Stimulated activated CD8-positive, alpha-beta memory T cell treated with anti-CD3 and anti-CD28 coated beads, Interleukin-2, amount 100 ng/mL, for 48 hours (primary cell): ENCODE measurements at regions not wholly inside any gene's neighbourhood (a gene's known extent, or its start where the extent isn't known, plus 50 kb on each side); places are given as distances from the start of the nearest gene placed in this dataset.

Source experiments
- DNase-seq, 2 donors: peaks; one replicate each; pipeline ENCODE4 v3.0.0-alpha.2; 2020; ENCODE audit warnings: low read depth in 2 of 2

DNA sequence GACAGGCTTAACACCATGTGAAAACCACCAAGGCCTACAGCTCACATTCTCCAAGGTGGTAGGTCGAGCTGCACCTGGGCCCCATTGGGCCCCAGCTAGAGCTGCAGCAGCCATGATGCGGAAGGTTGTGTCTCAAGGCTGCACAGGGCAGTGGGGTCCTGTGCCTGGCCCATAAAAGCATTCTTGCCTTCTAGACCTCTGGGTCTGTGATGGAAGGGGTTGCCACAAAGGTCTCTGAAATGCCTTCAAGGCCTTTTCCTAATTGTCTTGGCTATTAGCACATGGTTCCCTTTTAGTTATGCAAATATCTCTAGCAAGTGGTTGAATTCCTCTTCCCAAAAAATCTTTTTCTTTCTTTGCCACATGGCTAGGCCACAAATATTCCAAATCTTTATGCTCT is 52.5 kb upstream of the C11orf58 start:
- no peak for DNase-seq

DNA sequence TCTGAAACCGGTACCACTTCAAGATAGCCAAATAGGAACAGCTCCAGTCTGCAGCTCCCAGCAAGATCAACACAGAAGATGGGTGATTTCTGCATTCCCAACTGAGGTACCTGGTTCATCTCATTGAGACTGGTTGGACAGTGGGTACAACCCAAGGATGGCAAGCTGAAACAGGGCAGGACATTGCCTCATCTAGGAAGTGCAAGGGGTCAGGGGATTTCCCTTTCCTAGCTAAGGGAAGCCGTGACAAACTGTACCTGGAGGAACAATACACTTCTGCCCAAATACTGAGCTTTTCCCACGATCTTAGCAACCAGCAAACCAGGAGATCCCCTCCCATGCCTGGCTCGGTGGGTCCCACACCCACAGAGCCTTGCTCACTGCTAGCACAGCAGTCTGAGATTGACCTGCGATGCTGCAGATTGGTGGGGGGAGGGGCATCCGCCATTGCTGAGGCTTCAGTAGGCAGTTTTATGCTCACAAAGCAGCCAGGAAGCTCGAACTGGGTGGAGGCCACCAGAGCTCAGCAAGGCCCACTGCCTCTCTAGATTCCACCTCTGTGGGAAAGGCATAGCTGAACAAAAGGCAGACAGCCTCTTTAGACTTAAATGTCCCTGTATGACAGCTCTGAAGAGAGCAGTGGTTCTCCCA is 59.9 kb upstream of the C11orf58 start:
- DNase-seq, result no peak

DNA sequence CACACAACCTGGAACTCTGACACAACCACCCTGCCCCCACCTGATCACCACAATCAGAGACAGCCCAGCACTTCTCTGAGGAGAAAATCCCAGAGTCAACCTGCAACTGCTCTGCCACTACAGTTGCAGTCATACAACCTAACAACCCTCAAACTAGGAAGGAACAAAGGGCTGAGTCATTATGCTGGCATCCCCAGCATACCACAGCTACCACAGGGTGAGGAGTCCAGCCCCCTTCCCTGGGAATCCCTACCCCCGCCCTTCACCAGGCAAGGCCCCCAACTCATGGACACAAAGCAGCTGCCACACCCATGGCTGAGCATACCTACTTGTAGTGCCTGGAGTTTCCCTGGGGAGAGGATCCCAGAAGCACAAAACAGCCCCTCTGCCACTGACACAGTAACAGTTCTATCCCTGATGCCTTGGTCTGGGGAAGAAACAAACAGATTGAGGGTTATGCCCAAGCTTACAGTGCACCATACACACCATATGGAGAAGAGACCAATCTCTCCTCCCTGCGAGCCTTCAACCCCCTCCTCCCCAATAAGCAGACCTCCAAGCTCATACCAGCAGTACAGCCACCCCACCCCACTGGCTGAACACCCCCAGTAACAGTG is 68.5 kb upstream of the C11orf58 start:
- DNase-seq, result no peak

DNA sequence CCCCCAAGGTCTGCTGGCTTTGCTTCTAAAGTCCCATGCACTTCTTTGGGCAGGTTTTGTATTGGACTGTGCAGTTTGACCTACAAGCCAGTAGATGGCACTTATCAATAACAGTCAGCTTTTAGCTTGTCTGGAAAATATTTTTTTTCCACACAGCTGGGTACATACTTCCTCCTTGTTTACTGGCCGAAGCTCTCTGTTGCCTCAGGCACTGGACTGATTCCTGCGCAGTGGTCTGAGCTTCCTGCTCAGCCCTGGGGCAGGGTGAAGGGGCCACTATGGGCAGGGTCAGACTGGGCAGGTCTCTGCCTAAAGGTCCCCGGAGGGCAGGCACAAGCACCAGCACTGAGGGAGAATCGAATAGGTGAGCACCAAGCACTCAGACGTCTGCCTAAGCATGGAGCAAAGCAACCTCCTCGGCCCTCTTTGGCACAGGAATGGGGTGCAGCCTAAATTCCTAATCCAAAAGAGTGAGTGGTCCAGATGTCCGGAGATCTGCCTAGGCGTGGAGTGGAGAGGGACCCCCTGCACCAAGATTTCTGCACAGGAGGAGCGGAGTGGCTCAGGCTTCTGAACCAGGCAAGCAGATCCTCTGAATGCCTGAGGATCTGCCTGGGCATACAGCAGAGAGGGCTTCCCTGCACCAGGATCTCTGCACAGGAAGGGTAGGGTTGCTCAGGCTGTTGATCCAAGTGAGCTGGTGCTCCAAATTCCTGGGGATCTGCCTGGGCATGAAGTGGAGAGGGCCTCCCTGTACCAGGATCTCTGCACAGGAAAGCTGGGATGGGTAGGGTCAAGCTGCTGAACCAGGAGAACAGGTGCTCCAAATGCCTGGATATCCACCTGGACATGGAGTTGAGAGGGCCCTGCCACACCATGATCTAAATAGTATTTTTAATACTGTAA is 105.9 kb upstream of the C11orf58 start:
- no peak for DNase-seq

DNA sequence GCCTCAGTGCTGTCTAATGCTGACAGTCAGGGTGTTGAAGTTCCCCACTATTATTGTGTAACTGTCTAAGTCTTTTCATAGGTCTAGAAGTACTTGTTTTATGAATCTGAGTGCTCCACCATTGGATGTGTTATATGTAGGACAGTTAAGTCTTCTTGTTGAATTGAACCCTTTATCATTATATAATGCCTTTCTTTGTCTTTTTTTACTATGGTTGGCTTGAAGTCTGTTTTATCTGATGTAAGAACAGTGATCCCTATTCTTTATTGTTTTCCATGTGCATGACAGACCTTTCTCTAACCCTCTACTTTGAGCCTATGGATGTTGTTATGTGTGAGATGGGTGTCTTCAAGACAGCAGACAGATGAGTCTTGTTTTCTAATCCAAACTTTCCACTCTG is 107.8 kb upstream of the C11orf58 start:
- no peak for DNase-seq

DNA sequence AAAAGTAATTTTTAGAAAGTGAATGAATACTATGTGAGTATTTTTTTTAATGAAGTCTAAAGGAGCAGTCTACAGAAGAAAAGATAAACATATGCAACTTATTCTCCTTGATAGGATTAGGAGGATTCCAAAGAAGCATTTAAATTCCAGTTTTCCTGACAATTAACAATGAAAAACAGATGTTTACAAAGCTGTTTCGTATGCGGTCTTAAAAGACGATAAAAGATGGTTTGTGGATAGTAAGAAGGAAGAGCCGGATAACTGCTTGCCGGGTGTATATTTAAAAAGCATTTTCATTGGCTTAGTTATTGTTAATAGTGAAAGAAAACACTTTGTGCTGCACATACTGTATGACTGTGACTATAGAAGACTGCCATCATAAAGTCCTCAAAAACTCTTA is 120.0 kb upstream of the C11orf58 start:
- DNase-seq, result no peak

DNA sequence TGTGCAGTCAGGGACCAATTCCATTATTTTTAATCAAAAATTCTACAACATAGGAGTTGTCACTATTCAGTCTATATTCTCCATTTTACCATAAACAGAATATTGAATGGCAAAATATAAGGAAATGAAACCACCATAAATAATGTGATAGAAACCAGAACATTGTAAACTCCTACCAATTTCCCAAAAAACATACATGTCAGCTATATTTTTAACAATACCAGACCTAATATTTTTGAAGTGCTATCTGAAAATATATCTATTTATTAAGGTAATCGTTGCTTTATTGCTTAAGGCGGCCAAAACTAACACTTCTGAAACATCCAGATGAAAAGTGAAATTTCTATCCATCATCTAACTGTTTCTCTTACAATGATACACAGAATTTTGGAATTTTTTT is 123.0 kb upstream of the C11orf58 start:
- no peak for DNase-seq

DNA sequence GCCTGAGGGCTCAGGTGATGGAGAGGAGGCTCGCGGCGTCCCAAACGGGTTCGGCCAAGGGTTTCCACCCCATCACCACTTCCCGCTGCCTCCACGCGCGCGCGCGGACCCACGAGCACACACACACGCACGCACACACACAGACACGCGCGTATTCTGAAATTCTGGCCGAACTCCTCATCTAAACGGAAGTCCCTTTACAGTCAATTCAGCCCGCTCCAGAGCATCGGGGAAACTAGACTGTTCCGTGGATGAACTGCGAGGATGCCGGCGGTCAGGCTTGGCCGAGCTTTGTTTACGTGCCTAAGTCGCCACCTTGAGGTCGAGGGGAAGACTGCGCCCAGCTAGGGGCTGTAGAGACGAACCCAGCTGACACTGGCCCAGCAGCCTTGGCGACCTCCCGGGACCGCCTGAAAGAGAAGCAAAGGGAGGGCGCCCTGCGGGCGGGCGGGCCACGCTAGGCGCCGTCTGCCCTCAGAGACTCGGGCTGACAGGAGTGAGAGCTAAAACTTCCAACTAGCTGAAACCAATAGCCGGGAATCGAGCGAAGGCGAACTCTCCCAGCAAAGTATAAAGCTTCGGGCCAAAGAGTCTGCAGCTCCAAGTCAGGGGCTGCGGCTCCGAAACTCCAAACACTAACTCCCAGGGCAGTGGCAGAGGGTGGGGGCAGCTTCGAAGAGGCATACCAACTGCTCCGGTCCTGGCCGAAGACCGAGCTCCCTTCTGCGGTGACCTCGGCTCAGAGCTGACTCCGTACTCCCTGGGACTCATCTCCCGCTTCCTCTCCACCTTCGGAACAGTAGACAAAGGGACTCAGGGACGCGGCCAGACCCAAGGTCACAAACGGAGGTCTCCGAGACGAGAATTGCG is 124.7 kb upstream of the C11orf58 start:
- peak; percentile 56 to 59 for DNase-seq

DNA sequence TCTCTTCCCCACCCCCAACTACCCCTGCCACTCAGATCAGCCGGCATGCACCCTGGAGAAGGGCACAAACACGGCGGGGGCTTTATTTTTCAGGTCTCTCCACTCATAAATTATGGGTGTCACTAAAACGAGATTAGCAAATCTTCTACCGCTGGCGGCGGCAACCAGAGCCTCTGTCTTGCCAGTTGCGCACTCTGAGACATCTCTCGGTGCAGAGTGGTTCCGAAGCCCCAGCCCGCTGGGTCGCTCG is 125.3 kb upstream of the C11orf58 start:
- no peak for DNase-seq

DNA sequence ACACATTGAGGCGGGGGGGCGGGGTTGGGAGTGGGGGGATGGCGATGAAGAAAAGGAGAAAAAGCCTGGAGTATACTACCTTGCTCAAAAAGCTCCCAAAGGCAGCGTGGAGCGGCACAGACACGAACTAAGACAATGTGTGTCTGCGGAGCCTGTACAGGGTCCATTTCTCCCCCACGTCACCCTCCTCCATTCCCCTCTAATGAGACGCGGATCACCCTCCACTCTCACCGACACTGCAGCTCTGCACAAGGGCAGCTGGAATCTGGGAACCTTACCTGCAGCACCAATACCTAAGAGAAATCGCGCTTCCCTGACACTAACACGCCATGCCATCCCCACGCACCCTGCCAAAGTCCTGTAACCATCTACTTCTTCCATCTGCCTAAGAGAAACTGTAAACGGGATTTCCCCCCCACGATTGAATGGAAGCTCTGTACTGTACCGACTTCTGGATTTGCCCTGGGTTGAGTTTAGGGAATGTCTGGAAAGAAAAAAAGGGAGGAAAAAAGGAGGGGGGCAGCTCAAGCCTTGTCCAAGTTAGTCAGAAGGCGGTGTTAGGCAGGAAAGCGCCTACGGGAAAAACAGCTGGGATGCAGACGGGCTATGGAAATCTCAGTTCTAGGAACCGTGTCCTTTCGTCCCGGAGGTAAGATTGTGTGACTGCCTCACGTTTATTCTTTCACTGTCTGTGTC is 125.7 kb upstream of the C11orf58 start:
- no peak for DNase-seq

DNA sequence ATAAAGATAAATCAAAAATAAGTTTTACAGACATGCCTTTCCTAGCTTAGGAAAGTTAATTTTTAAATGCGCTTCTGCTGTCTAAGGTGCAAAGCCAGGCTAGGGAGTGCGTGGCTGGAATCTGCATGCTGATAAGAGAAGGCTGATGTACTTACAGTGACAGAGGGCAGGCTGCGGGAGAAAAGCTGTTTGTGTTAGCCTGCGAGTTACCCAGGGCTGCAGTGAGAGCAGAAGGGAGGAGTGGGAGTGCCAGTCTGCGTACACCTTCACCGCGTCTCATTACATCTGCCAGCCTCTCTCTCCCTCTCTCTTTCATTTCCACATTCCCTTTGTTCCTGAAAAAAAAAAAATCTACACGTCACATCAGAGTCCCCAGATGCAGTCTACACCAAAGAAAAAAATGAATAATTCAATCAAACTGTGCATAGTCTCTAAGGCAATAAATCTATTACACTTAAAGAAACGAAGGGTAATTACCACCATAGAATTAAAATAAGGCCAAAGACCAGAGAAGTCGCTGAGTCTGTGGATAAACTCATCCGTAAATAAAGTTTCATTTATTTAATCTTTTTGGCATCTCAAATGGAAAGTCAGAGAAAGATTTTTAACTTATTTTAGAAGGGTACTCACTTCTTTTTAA is 126.4 kb upstream of the C11orf58 start:
- no peak for DNase-seq

DNA sequence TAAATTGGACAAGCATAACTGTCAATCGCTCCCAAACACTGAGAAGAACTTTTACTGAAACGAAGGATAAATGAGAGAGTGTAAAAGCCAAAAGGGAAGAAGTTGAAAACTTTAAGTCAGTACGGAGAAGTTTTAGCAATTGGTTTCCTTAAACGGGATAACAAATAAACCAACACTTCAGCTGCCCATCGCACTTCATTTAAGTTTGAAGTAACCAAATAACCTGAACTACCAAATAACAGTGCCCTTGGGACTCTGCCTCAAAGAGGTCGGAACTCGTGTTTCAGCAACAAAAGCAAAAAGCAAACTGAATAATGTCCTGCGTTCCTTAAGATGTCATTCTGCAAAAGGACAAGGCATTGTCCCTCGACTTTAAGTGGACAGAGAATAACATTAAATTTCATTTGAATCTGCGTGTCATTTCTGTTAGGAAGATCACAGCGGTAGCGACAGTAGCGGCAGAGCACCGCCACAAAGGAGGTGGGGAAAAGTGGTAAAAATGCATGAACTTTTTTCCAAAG is 127.0 kb upstream of the C11orf58 start:
- DNase-seq, result no peak

DNA sequence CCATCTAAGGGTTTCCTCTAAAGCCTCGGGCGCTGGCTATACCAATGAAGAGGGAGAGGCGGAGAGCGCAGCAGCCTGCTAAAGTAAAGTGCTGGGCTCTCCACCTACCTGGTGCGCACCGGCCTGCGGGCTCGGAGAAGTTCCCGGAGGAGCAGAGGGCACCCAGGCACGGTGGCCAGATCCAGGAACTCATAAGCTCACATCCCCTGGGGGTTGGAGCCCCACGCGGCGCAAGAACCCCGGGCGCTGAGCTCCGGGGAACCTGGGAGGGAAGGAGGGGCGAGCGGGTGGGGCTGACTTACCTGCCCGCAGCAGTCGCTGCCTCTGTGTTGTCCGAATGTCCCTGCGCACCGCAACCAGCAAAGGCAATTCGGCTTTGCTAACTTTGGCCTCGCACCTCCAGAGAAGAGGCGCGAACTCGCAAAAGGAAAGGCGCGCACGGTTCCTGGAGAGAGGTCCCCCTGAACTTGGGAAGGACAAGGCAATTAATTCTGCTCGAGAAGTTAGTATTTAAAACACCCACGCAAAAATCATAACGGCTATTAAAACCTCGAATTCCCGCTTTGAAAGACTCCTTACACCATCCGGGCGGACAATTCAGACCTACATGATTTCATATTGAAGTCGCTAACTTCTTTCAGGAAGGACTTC is 127.6 kb upstream of the C11orf58 start:
- no peak for DNase-seq

DNA sequence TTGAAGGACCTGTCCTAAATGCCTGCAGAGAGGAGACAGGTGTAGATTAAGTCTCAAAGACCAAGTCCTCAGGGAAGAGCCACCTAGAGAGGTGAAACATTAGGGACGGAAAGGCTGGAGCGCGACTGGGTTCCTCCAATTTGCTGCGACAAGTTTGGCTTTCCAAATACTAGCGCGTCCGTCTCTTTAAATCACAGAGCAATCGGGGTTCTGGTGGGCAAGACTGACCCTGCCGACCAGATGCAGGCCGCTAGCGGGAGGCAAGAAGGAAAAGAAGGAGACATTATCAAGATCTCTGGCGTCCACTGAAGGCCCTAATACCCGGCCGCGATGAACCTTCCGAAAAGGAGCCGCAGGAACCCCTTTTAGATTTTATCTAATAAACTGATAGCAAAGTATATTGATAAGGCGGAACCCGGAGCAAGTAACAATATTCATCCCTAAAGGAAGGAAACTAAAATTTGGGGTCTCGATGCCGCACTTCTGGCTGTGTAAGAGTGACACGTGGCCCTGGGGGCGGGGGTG is 128.2 kb upstream of the C11orf58 start:
- no peak for DNase-seq

DNA sequence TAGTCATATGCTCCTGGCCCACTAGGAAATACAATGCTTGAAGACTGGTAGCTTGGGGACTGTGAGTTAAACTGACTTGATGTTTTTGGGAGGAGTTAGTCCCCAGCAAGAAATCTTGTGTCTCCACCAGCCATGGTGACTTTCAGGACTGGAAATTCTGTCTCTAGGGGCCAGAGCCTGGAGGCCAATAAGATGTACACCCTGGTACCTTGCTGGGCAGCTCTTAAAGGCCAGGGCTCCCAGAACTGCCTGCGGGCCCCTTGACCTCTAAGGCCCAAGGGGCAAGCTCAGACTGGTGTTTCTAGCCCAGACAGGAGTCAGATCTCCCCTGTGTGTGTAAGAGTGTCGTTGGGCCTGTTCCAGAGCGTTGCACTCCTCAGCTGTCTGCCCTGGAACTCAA is 128.7 kb upstream of the C11orf58 start:
- no peak for DNase-seq

DNA sequence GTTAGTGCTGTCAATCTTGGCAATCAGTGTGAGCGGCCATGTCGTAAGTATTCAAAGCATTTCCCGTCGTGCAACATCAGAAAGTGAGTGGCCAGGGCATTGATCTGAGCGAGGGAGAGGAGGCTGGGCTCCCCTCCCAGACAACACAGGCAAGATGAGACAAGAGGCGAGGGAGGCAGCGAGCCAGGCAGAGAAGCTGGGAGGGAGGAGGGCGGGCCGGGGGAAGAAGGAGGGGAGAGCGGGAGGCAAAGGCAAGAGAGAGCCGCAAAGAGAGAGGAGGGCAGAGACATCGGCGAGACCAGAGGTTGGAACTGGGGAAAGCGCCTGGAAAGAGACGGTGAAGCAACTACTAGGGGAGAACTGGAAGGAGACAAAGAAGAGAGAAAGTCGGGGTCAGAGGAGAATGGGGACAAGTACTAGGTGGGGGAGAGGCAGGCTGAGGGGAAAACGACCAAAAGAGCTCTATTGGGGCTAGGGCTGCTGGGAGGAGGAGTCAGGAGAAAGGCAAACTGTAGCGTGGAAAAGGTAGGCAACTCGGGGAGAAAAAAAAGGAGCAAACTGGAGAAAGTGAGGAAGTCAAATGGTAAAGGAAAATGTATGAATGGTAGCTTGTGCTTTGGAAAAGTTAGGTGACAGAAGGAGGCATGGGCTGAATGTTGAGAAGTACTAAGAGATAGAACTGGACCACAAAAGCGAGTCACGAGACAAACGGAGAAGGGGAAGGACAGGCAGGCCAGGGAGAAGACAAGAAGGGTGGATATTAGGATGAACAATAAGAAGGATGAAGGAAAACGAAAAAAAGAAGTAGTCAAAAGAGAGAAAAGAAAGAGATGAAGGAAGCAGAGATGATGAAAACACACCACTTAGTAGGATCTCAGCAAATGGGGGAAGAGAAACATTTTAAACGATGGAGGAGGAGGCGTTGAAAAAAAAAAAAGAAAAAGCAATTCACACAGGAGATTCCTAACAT is 130.5 kb upstream of the C11orf58 start:
- no peak for DNase-seq

DNA sequence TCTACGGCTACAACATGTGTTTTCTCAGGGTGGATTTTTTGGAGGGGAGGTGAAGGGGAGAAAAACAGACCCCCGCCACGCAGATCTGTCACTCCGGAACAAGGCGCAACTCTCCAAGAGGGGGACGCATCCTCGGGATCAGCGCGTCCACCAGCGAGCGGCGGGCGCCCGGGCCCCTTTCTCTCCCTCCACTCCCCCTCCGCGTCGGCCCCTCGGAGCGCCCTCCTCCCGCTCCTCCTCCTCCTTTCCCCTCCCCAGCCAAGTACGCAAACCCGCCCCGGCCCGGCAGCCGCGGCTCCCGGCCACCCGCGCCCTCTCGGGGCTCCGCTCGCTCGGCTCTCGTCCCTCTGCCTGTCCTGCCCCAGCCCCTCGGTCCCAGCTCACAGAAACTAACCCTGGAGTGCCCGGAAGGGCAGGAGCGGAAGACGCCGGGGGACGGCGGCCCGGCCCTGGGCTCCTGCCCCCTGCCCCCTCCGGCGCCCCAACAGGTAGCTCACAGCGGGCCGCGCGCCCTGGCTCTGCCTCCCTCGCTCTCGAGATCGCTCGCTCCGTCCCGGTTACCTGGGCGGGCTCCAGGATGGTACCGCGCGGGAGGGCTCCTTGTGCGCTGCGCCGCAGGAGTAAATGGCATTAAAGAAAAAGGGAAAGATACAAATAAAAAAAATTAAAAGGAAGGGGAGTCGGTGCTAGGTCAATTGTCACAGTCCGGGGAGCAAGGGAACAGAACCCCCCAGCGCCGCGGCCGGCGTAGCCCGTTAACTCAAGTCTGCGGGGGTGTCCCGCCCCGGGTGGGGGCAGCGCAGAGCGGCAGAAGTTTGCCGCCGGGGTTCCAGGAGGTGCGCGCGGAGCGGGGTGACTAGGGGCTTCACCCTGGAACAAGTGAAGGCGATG is 131.4 kb upstream of the C11orf58 start:
- no peak for DNase-seq
